ENCODE measurements at regions not wholly inside any gene's neighbourhood (a gene's known extent, or its start where the extent isn't known, plus 50 kb on each side); places are given as distances from the start of the nearest gene placed in this dataset.

- Histone ChIP-seq H3K56ac (ENCODE audit: insufficient read length, low read depth, low read length) (no peak overlapping the region), H2BK20ac (ENCODE audit: low read depth, low read length, poor library complexity, severe bottlenecking) (no peak overlapping the region), H4K91ac (ENCODE audit: insufficient read length, low read depth, low read length) (no peak overlapping the region), H3K23me2 (ENCODE audit: insufficient read length, low read depth, low read length, poor library complexity, severe bottlenecking) (no peaks in the 10 kb centered on the region), H2AK5ac (ENCODE audit: insufficient read length, low read length) (no peak overlapping the region), H4K8ac (replicated peaks; ENCODE audit: insufficient read length, low read depth, low read length) (no peak overlapping the region), H2BK120ac (ENCODE audit: low read depth, low read length, poor library complexity, severe bottlenecking) (no peak overlapping the region), H2BK15ac (ENCODE audit: low read depth, low read length) (no peak overlapping the region), H3K9ac (ENCODE audit: extremely low read depth, insufficient read length, low read length) (no peak overlapping the region), H3K4me2 (ENCODE audit: insufficient read depth, insufficient read length, low read length) (no peak overlapping the region), H3K9me3 (ENCODE audit: control insufficient read depth, low read depth, low read length) (no peaks in the 10 kb centered on the region), H2BK12ac (ENCODE audit: insufficient read length, low read depth, low read length) (no peak overlapping the region), H3T11ph (ENCODE audit: low read length) (no peak overlapping the region), H3K79me1 (ENCODE audit: insufficient read depth, low read depth, low read length, poor library complexity, severe bottlenecking) (no peaks in the 10 kb centered on the region), H4K5ac (ENCODE audit: insufficient read length, low read depth, low read length) (no peak overlapping the region), H3K4me1 (ENCODE audit: insufficient read depth, low read length) (no peaks in the 10 kb centered on the region), H3K23ac (ENCODE audit: insufficient read length, low read depth, low read length) (no peak overlapping the region), H3K14ac (ENCODE audit: insufficient read depth, low read length) (no peak overlapping the region), H2AFZ (ENCODE audit: low read length) (no peak overlapping the region), H4K20me1 (ENCODE audit: control insufficient read depth, insufficient read depth, insufficient read length) (no peaks in the 10 kb centered on the region), H3K27me3 (ENCODE audit: insufficient read depth, low read length) (no peaks in the 10 kb centered on the region), H2BK5ac (ENCODE audit: insufficient read length, low read length) (no peak overlapping the region), H3K27ac (ENCODE audit: insufficient read length, low read depth, low read length) (no peak overlapping the region), H3K4ac (ENCODE audit: low read depth, low read length) (no peak overlapping the region), H3K18ac (ENCODE audit: insufficient read length, low read depth, low read length) (no peak overlapping the region), H3K79me2 (ENCODE audit: insufficient read depth, low read length) (no peaks in the 10 kb centered on the region)
- no peaks in the 10 kb centered on the region for H3K27me3 Mint-ChIP-seq (ENCODE audit: low read depth)
- H3K9me3 Mint-ChIP-seq, result peaks cover 0 to 9% of the 10 kb centered on the region in 2 experiments; a peak in 3 of 5 replicates
- no CpG with 5 or more reads among the region's 7 CpGs for whole genome bisulfite sequencing (ENCODE audit: extremely low coverage, insufficient read length, low lambda C conversion rate)
- H3K27ac Mint-ChIP-seq, result no peak overlapping the region
- no peak for DNase-seq
- TF ChIP-seq CTCF (conservative IDR thresholded peaks at IDR 0.05), result no peak
- no peaks in the 10 kb centered on the region for H3K4me1 Mint-ChIP-seq
- H3K36me3 Mint-ChIP-seq (ENCODE audit: insufficient read depth in 1 of 3, low read depth in 3 of 3), result no peaks in the 10 kb centered on the region
- no peak overlapping the region for H3K4me3 Mint-ChIP-seq
These were observed 189.7 kb upstream of the SLIT2 start for GRCh38 chr4:20062054-20062453.
